NCI-H2196 treated with DMSO at 0.1 percent for 48 hours (cell line): ENCODE measurements at regions not wholly inside any gene's neighbourhood (a gene's known extent, or its start where the extent isn't known, plus 50 kb on each side); places are given as distances from the start of the nearest gene placed in this dataset.
"Not testable (repeated sequence)": the region's sequence is repeated elsewhere in the genome, so short reads cannot be mapped to it uniquely, and the experiment has no call there.

ENCODE experiments used
- DNase-seq: peaks from one replicate; lab custom pipeline; 2025; ENCODE audit not compliant: unreplicated experiment; lab: John Stamatoyannopoulos, UW

DNA sequence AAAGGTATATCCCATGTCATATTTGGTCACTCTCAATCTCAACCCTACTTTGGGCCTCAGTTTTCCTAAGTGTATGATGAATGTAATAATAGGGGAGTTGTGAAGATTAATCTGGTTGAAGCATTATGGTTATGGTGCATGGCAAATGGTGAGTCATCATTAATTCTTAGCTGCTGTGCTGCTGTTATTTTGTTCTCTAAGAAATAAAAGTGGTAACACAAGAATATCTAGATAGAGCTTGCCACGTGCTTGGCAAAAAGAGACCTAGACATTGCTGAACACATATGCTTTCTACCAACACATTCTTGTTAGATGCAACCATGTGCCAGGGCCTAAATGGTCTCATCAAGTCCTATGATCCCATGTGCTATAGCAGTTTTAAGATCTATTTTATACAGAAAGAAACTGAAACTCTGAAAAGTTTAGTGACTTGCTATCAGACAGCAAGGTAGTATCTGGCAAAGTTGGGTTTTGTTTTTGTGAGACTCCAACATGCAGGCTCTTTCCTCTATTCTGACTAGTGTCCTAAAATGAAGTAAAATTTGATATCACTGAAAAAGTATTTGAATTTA, 699.9 kb upstream of the MEF2C start:
- DNase-seq: no peak

DNA sequence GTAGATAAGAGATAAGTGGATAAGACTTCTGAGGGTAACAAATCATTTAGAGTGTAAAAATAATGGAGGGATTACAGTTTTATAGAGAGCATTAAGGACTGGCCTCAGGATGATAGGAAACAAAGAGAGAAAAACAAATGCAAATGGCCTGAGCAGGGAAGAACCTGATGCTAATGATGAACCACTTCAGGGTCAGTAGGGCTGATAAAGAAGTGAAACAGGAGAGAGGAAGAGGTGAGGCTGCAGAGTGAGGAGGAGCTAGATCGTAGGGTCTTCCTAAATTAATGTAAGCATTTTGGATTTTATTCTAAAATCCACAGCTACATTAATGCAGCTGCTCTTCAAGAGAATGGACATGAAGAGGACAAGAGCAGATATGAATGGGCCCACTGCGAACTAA, 698.0 kb upstream of the MEF2C start:
- DNase-seq: no peak

DNA sequence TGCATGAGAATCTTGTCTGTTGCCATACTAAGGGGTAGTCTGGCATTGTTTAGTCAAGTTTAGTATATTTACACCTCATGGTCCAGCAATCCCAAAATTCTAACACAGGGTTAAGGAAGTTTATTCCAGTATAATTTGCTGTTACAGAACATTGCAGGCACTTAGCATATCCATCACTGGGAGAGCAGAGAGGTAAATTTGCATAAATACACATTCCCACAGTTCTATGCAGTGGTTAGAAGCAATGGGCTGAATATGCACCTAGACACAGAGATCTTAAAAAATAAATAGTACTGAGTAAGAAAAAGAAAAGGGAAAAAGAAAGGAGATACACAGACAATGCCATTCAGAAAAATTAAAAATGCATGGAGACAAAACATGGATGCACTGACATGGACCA, 692.3 kb upstream of the MEF2C start:
- no peak for DNase-seq

DNA sequence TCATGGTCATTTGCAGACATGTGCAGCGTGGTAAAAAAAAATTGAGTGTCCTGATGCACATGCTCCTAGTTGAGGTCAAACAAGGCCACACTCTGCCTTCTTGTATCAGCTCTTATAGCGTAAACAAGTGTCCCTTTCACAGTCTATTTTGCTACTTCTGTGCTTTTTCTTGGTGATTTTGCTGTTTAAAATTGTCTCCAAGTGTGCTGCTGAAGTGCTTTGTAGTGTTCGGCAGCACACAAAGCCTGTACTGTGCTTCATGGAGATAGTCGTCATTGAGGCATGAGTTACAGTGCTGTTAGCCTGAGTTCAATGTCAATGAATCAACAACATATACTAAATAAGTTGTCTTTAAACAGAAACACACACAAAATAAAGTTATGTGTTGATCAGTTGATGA, 690.4 kb upstream of the MEF2C start:
- DNase-seq: no peak

DNA sequence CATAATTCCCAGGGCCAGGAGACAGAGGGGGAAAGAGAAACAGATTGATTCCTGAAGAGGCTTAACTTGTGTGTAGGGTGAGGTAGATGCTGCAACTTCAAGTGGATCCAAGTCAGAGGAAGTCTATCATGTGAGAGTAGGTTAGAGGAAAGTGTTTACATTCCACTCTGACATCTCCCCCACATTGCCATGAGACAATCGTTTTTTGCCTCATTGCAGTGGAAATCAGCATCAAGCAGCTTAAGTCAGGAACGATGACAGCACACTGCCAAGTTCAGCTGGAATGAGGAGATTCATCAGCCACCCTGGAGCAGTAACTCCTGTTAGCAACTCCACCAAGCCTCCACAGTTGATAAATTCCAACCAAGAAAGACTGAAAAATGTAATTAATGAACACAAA, 689.7 kb upstream of the MEF2C start:
- no peak for DNase-seq

DNA sequence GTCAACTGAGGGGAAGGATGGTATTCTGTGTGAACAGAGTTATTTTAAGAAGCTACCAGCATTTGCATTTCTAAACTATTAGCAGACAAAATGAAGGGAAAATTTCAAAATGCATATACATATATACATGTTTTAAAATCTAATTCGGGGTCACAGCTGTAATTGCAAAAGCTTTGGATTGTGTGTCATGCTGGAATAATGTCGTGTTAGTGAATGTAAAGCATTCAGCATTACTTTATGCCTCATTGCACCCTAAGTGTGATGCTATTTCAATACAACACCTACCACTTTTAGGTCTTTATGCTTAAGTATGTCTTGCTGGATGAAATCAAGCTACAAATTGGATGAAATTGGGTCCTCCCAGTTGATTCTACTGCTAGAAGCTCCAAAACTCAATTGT, 687.6 kb upstream of the MEF2C start:
- no peak for DNase-seq

DNA sequence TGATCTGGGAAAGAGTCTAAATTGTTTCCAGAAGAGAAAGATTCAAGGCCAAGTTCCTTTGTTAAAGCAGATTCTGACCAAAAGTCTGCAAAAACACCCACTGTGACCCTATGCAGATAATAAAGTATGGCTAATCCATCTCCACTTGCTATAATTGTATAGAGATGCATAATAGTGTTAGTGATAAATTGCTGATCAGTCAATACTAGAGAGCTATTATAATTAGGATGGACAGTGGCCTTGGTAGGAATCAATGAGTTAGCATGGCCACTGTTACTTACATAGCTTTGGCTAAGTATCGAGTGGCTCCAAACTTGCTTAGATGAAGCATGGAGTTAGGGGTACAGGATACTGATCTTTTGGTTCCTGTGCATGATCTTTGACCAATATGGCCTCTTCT, 683.4 kb upstream of the MEF2C start:
- DNase-seq: no peak

DNA sequence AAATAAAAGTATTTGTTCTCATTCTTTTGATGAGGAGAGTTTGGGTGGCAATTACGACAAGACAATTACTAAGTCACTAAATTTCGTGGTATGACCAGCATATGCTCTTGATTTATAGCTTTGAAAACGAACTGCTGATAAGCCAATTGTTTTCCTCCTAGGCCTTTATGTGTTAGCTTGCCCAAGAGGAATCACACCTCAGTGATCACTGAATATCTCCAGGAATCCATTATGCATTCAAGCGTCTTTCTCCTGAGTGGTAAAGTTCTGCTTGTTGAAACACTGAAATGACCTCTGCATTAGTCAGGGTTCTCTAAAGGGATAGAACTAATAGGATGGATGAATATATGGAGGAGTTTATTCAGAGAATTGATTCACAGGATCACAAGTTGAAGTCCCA, 677.7 kb upstream of the MEF2C start:
- DNase-seq: no peak

DNA sequence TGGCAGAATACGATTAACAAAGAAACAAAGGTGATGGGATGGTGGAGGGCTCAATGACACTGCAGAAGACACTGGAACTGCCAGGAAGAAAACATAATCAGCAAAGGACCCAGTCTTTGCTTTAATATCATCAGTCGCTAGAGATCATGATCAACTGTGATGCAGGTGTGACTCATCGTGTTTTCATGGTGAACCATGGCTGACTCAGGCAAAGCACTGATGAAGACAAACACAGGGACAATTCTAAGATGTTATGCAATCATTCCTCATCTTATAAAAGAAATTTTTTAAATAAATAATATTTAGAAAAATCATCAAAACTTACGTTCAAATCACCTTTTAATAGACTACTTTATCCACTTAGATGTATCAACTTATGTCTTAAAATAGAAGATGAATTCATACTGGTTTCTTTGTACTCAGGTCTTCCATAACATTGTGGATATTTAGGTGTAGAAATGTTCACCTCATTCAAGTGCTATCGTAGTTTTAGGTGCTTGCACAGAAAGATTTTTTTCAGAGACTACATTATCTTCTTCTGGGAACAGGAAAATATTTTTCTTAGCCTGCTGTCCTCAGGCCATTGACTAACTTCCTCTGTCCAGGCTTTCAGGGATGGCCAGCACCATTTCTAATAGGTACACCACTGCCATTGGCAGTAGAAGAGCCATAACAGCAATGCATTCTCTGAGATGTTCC, 673.4 kb upstream of the MEF2C start:
- no peak for DNase-seq

DNA sequence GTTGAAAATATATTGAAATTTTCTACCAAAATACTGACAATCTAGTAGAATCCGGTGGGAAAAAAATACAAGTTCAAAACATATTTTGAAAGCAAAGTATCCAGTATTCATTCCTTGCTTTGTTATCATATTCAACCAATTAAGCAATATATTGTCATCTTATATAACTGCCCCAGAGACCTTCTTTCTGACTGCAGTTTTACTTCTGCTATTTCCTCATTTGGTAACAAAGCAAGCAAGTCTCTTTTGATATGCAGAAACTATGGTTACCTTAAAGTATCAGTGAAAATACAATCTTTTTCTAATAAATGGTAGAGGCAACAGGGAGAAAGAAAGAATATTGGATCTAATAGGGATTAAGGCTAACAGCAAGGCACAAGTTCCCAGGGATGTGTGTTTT, 663.7 kb upstream of the MEF2C start:
- DNase-seq: no peak

DNA sequence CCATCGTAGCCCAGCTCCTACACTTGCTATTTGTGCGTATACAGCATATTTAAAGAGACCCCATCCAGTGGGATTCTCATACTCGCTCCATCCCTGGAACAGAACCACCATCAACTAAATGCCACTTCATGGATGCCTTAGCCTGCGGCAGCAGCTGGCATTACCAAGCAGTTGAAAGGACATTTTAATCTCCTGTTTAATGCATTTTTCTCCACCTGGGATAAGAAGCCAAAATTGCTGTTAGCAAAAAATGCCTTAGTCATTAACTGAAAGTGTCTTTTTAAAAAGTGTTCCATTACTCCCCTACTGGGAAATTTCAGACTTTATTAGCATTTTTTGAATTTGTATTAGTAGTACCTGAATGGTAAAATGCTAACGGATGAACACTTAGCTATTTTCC, 662.6 kb upstream of the MEF2C start:
- no peak for DNase-seq

DNA sequence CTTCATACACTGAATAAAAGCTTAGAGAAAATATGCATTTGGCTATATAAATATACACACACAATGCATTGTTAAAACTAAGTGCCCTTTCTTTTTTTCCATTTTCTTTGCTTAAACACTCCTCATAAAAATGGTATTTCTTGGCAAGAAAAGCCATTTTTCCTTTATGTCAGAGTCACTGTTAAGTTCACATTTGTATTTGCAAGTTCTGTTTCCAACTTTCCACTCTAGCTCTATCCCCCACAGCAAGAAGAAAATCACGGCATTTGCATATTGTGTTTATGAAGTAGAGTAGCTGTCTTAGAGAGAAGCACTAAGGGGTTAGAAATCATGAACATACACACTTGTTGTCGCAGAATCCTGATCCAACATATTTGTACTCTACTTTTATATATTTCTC, 662.1 kb upstream of the MEF2C start:
- DNase-seq: no peak

DNA sequence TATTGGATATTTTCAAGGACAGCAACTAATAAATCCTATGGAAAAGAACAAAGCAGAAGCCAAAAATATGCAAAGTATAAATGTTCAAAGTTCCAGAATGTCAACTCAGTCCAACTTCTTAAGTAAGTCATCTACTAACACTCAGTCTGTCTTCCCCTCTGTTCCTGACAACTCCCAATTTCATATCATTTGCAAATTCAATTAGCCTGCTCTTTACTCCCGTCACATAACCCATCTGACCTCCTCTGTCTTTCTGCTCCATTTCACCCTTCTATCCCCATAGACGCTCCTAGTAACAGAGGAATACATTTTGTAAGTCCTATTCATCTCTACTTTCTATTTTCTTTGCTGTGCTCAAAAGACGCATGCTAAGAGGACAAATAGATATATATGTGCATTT, 659.8 kb upstream of the MEF2C start:
- DNase-seq: no peak

DNA sequence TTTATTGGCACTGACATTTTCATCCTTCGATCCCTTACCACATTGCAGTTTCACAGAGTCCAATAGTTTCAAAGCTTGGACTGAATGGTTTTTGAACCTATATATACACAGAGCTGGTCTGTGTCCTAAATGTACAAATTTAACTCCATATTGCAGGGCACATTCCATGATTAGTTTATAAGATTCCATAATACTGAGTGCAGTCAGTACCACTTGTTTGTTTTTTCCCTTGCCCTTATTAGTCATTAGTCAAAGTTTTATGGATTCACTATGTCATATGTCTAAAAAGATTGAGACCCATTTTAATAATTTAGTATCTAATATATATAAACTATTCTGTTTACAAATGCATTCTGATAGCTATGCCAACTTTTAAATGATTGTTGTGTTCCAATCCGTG, 654.8 kb upstream of the MEF2C start:
- DNase-seq: no peak

DNA sequence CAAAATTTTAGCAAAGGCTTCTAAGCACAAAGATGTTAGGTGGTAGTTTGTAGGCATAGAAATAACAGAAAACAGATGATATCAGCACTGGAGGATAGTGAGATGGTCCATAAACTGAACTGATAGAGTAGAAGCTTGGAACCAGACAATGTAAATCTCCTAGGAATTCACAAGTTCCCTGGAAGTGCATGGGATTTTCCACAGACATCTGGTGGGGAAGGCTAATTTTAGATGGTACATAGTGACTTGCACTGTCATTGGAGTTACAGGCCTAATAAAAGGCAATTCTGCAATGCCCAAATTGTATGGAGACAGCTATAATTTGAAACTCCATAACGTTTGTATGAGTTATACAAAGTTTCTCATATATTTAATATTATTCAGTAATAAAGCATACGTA, 653.0 kb upstream of the MEF2C start:
- DNase-seq: no peak

DNA sequence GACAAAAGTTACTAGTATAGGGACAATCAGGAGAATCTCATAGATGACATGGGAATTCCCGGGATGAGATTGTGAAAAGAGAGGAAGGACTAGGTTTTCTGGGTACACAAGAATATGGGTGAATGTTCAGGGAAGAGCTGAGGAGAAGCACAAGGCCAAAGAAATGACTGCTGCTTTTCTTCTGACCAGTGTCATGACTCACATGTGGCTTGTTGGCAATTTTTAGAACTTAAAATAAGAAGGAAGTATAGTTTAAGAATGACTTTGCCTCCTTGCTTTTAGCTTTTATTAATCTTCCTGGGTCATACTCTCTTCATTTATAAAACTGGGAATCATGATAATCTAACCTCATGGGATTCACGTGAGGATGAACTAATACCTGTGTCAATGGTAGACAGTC, 652.4 kb upstream of the MEF2C start:
- no peak for DNase-seq

DNA sequence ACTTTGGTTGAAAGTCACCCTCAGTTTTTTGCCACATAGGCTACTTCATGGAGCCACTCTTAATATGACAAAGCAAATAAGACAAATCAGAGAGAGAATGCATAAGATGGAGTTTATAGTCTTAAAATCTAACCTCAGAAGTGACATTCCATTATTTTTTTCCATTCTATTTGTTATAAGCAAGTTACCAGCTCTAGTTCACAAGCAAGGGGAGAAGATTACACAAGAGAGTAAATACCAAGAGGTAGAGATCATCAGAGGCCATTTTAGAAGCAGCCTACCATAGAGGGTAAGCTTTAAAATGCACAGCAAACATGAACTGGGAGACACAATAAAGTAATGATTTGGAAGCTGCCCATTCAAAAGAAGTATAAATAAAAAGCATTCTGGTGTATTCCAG, 651.3 kb upstream of the MEF2C start:
- DNase-seq: no peak

DNA sequence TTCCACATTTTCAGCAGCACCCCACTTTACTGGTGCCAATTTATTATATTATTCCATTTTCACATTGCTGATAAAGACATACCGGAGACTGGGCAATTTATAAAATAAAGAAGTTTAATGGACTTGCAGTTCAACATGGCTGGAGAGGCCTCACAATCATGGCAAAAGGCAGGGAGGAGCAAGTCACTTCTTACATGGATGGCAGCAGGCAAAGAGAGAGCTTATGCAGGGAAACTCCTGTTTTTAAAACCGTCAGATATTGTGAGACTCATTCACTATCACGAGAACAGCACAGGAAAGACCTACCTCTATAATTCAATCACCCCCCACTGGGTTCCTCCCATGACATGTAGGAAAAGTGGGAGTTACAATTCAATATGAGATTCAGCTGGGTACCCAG, 641.8 kb upstream of the MEF2C start:
- no peak for DNase-seq

DNA sequence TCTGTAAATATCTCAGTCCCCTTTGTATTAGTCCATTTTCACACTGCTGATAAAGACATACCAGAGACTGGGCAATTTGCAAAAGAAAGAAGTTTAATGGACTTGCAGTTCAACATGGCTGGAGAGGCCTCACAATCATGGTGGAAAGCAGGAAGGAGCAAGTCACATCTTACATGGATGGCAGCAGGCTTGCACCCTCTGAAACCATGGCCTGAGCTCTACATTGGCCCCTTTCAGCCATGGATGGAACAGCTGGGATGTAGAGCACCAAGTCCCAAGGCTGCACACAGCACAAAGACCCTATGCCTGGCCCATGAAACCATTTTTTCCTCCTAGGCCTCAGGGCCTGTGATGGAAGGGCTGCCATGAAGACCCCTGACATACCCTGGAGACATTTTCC, 640.9 kb upstream of the MEF2C start:
- not testable (repeated sequence) for DNase-seq

DNA sequence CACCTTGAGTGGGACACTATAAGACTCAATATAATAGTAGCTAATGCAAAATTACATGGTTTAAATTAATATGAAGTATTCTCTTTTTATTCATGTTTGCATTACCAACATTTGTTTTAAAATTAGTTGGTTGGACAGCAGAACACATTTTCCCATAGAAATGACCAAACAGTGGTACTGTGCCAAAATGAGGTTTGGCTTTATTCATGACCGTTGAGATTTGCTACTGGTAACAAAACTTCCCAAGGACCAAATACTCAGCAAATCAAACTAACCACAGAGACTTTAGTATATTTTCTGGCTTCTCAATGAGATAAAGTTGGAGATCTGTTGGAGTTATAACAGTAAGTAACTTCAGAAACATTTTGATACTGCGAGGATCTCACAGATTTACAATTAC, 637.8 kb upstream of the MEF2C start:
- DNase-seq: no peak

DNA sequence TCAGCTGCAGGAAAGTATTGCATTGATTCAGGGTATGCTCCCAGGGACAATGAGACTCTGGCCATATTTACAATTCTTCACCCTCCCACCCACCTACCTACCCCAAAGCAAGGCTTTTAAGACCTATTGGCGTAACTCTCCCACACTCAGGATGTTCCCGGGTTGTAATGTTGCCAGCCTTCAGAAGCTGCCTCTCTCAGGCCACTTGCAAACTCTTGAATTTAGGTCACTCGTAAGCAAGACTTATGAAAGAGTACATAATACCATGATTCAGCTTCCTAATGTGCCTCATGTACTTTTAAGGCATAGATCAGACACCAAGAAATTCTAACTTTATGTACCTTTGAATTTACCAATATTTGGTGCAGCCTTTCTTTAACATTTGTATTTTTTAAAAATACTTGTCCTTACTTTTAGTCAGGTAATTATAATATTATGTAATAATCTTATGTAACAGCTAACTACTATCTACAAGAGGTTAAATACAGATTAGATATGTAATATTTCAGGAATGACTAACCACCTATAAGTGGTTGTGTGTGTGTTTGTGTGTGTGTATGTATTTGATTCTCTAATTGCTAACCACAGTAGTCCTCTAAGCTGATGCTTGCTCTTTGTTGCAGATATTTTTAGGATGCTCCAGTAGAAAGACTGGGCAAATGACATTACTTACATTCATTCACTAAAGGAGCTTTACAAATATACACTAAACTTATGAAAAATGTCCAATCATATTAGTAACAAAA, 630.5 kb upstream of the MEF2C start:
- DNase-seq: no peak

DNA sequence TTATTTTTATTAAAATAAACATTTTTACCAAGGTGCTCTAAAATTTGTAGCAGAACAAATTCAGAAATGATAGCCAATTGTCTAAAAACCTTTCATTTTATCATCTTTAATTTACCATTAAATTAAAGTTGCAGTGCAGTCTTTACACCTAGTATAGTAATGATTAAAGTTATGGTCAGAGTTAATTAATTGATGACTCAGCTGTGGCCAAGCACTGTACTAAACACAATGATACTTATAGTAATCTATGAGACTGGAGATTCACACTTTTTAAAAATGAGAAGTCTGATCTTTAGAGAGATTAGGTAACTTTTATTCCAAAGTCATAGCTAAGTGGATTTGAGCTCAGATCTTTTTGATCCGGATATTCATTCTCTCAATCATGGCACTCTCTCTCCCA, 621.1 kb upstream of the MEF2C start:
- DNase-seq: no peak

DNA sequence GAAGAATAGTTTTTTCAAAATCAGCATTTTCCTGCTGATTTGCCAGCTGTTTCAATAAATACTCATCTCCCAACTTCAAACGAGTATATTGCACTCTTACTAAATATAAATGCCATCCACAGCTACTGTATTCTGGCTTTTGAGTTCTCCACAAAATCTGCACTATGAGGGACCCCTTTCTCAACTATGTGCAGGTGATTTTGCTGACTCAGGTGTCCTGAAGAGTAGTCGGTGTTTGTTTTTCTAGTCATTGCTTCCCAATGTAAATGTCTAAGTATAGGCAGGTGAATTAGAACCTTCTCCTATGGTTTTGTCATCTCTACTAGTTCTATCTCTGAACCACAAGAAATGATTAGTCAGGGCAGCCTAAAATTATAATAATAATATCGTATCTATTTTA, 616.8 kb upstream of the MEF2C start:
- DNase-seq: no peak
